GM19452 (cell line): ENCODE measurements at regions not wholly inside any gene's neighbourhood (a gene's known extent, or its start where the extent isn't known, plus 50 kb on each side); places are given as distances from the start of the nearest gene placed in this dataset.
"Not testable (repeated sequence)": the region's sequence is repeated elsewhere in the genome, so short reads cannot be mapped to it uniquely, and the experiment has no call there.

Source experiments
- ATAC-seq: cut with Tn5 transposase; IDR thresholded peaks from one replicate; pipeline ENCODE4 v1.9.1; 2021; ENCODE audit not compliant: unreplicated experiment

DNA sequence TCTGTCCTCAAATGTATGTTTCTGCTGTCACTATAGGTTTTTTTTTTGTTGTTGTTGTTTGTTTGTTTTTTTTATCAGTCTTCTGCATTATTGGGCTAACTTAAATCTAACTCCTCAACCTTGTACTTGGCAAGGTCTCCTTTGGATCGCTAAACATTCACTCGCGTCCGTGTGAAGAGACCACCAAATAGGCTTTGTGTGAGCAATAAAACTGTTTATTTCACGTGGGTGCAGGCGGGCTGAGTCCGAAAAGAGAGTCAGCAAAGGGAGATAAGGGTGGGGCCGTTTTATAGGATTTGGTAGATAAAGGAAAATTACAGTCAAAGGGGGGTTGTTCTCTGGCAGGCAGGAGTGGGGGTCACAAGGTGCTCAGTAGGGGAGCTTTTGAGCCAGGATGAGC, 845.6 kb upstream of the ANO3 start:
- not testable (repeated sequence) for ATAC-seq

- not testable (repeated sequence) for ATAC-seq
Observed at GRCh38 chr11:25488176-25488575, 843.8 kb upstream of the ANO3 start.

DNA sequence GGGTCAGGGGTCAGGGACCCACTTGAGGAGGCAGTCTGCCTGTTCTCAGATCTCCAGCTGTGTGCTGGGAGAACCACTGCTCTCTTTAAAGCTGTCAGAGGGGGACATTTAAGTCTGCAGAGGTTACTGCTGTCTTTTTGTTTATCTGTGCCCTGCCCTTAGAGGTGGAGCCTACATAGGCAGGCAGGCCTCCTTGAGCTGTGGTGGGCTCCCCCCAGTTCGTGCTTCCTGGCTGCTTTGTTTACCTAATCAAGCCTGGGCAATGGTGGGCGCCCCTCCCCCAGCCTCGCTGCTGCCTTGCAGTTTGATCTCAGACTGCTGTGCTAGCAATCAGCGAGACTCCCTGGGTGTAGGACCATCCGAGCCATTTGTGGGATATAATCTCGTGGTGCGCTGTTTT, 830.5 kb upstream of the ANO3 start:
- not testable (repeated sequence) for ATAC-seq

DNA sequence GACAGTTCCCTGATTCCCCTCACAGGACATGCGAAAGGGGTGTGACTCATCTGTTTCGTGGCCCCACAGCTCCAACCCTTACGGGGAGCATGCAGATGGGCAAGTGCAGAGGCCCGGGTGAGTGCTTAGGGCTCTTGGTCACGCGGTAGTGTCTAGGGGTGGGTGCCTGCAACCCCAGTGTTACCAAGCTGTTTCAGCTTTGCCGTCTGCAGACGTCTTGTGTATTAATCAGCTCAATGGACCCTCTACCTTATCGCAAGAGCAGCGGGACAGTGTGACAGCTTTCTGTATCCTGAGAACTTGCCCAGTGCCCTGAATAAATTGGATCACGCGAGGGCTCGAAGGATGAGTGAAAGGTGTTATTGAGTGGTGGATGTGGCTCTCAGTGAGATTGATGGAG, 816.4 kb upstream of the ANO3 start:
- no peak for ATAC-seq

GRCh38 chr11:25520459-25520858, 811.5 kb upstream of the ANO3 start:
- ATAC-seq = no peak

- ATAC-seq = no peak
Observed at GRCh38 chr11:25527841-25528240, 804.1 kb upstream of the ANO3 start.

GRCh38 chr11:25529572-25529971, 802.4 kb upstream of the ANO3 start:
- ATAC-seq = no peak

DNA sequence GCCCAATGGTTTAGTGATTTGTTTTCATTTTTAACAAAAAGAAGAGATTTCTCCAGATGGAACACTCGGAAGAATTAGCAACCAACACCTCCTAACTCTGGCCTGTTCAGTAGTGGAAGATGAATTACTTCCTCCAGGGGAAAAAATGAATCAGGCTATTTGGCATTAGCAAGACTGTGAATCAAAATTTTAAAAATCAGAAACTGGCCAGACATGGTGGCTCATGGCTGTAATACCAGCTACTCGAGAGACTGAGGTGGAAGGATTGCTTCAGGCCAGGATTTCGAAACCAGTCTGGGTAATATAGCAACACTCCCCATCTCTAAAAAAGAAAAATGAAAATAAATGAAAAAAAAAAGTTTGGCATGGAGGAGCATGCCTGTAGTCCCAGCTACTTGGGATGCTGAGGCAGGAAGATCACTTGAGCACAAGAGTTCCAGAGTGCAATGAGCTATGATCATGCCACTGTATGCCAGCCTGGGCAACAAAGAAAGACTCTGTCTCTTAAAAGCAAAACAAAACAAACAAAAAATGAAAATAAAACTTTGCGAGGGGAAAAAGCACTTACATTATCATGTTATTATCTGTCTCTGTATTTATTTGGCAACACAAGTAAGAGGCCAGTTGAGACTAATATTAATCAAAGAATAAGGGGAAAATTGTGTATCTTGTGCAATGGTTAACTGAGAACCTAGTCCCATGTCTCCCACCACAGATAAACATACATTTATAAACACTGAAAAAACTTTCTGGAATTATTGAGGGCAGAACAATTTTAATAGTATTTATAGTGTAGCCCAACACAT, 796.3 kb upstream of the ANO3 start:
- ATAC-seq = no peak

GRCh38 chr11:25536289-25536688, 795.6 kb upstream of the ANO3 start:
- ATAC-seq = no peak

- no peak for ATAC-seq
Observed at GRCh38 chr11:25537393-25537792, 794.5 kb upstream of the ANO3 start.

- ATAC-seq = no peak
Observed at GRCh38 chr11:25547292-25547691, 784.6 kb upstream of the ANO3 start.

DNA sequence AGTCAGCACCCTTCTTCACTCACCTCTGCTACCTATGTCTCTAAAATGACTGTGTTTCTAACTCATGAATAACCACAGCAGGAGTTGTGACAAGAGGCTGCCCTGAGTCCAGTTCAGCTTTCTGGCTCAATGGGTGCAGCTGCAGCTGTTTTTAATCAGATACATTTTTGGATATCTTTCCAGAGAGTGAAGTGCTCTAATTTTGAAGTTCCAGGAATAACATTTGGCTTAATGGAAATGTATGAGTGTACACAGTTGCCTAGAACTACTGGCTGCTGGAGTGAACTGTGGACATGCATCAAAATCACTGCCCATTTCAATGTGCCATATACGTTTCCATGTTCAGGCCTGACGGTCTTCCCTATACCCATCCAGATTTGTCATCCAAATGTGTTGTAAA, 769.5 kb upstream of the ANO3 start:
- no peak for ATAC-seq

GRCh38 chr11:25565846-25566245, 766.1 kb upstream of the ANO3 start:
- ATAC-seq = no peak

DNA sequence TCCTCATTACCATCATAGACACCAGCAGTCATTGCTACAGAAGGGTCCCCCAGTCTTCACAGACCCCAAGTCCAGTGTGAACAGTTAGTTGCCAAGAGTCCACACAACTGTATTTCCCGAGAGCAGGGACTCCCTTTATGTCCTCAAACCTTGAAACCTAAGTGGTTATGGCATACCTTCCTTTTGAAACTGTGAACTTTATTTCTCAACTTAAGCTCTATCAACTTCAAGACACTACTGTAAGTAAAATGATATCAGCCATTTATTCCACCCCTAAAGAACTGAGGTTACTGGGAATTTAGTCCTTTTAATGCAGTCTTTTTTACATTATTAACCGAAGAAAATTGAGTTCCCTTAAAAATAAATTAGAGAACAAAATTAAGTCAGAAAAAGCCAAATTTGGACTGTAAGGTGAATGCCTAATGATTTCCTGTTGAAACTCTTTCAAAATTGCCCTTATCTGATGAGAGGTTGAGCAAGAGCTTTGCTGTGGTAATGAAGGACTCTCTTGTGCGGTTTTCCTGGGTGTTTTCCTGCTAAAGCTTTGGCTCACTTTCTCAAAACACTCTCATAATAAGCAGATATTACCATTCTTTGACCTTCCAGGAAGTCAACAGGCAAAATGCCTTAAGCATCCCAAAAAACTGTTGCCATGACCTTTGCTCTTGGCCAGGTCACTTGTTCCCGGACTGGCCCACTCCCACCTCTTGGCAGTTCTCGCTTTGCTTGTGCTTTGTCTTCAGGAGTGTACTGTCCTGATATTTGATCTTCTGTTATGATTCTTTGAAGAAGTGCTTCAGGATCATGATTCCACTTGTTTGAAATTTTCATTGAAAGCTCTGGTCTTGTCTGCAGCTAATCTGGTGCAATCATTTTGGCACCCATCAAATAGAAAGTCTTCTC, 765.4 kb upstream of the ANO3 start:
- ATAC-seq = no peak

DNA sequence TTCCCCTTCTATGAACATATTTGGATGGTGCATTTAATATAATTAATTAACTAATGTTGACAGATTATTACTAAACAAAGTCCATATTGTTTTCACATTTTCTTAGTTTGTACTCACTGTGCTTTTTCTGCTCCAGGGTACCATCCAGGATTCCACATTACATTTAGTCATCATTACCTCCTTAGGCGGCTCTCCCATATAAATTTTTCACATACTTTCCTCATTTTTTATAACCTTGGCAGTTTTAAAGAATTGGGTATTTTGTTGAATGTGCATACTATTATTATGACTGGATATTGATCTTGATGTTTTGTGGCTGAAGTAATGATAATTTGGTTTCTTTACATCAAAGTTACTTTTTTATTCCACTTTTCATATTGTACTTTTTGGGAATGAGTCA, 755.6 kb upstream of the ANO3 start:
- ATAC-seq = no peak

DNA sequence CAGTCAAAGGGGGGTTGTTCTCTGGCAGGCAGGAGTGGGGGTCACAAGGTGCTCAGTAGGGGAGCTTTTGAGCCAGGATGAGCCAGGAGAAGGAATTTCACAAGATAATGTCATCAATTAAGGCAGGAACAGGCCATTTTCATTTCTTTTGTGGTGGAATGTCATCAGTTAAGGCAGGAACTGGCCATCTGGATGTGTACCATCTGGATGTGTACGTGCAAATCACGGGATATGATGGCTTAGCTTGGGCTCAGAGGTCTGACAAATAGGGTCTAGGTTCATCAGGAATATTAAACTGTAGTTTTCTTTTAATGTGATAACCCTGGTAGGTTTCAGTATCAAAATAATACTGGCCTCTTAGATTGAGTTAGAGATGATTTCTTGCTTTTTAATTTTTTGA, 752.4 kb upstream of the ANO3 start:
- ATAC-seq = not testable (repeated sequence)

- no peak for ATAC-seq
Observed at GRCh38 chr11:25583596-25583995, 748.3 kb upstream of the ANO3 start.

- no peak for ATAC-seq
Observed at GRCh38 chr11:25587496-25587895, 744.4 kb upstream of the ANO3 start.

DNA sequence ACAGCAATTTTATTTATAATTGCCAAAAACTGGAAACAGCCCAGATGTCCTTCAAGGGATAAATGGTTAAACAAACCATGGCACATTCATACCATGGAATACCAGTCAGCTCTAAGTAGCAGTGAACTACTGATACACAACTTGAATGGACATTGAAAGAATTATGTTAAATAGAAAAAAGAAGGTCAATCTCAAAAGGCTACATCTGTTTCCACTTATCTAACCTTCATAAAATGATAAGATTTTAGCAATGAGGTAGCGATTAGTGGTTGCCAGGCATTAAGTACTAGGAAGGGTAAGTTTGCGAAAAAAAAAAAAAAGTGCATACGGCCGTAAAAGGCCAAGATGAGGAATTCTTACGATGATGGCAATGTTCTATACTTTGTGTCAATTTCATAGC, 738.7 kb upstream of the ANO3 start:
- ATAC-seq = no peak

DNA sequence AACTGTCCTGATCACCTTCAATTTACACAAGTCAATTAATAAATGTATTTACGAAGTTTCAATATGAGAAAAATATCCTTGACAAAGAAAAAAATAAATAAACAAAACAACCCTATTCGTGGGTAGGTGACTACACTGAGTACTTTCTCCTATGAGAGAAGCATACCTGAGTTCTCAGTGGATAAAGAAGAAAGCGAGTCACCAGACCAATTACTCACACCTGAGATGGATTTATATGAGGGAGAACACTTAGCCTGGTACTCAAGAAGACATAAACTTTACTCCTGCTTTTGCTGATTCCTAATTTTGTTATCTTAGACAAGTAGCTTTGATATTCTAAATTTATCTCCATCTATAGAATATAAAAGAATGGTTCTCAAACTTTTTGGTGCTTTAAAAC, 735.2 kb upstream of the ANO3 start:
- no peak for ATAC-seq

DNA sequence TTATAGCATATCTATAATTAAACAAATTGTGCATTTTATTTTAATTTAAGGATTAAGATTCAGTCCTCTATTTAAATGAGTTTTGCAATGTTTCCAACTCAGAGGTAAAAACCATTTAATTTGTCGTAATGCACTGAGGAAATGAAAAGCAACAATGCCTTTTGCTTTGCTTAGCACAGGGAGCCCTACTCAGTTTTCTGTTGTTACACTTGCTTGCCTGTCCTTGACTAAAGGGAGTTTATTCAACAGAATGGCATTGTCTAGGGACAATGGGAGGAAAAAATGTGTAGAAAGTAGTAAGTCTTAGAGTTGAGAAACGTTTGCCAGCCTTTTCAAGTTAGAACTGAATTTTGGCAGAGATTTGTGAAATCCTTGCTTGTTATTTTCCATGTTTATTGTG, 734.2 kb upstream of the ANO3 start:
- ATAC-seq = no peak

GRCh38 chr11:25602149-25602548, 729.8 kb upstream of the ANO3 start:
- no peak for ATAC-seq
